WERI-Rb-1 (cell line): ENCODE measurements at regions not wholly inside any gene's neighbourhood (a gene's known extent, or its start where the extent isn't known, plus 50 kb on each side); places are given as distances from the start of the nearest gene placed in this dataset.

Experiments
- DNase-seq: peaks from one replicate; pipeline ENCODE4 v3.0.0-alpha.2; 2020
- H3K27ac ChIP-seq: fragments of 250-450 bp; sonication (Bioruptor Pico); 2 replicates; pipeline ENCODE4 v1.5.1; 2020; ENCODE audit warnings: mild to moderate bottlenecking, moderate library complexity
- H3K27me3 ChIP-seq: fragments of 250-450 bp; sonication (Bioruptor Pico); 2 replicates; pipeline ENCODE4 v1.5.1; 2021; ENCODE audit warnings: mild to moderate bottlenecking, low read depth, moderate library complexity; ENCODE audit not compliant: insufficient read depth, severe bottlenecking
- H3K36me3 ChIP-seq: fragments of 250-450 bp; sonication (Bioruptor Pico); 2 replicates; pipeline ENCODE4 v1.5.1; 2020; ENCODE audit warnings: mild to moderate bottlenecking, moderate library complexity
- H3K4me3 ChIP-seq: 2 replicates; pipeline ENCODE4 v1.5.1; 2011; ENCODE audit warnings: low read depth, mild to moderate bottlenecking, control low read depth, low read length
- H3K9me3 ChIP-seq: fragments of 250-450 bp; sonication (Bioruptor Pico); 2 replicates; pipeline ENCODE4 v1.5.1; 2021; ENCODE audit warnings: mild to moderate bottlenecking, moderate library complexity; ENCODE audit not compliant: severe bottlenecking
- CTCF ChIP-seq: IDR thresholded peaks from 2 replicates; pipeline ENCODE4 v1.5.1; 2011; ENCODE audit warnings: low read depth, mild to moderate bottlenecking, control low read depth, inconsistent platforms, low read length

DNA sequence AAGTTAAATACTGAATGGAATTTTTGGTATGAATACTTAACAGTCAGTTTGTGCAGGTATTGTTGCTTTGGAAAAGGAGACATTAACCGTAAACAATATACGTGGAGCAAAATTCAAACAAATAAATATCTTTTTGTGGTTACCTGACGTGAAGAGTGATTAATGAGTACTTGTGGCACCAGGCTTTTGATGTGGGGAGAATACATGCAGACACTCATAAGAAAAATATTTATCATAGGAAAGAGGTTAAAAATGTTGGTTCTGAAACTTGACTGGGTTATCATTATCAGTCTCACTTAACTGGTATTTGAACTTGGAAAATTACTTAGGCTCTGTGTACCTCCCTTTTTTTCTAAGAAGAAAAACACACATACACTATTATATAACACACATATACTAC is 136.4 kb upstream of the NDST4 start:
- H3K27me3 ChIP-seq, result no peaks in the 10 kb centered on the region
- H3K27ac ChIP-seq, result no peak overlapping the region
- no peak overlapping the region for H3K4me3 ChIP-seq
- no peak for DNase-seq
- H3K36me3 ChIP-seq, result no peaks in the 10 kb centered on the region
- TF ChIP-seq CTCF, result no peak
- H3K9me3 ChIP-seq, result no peaks in the 10 kb centered on the region

- DNase-seq, result peak; percentile 43
- no peak overlapping the region for H3K27ac ChIP-seq
Measured at GRCh38 chr4:115234405-115235093, 121.1 kb upstream of the NDST4 start.

DNA sequence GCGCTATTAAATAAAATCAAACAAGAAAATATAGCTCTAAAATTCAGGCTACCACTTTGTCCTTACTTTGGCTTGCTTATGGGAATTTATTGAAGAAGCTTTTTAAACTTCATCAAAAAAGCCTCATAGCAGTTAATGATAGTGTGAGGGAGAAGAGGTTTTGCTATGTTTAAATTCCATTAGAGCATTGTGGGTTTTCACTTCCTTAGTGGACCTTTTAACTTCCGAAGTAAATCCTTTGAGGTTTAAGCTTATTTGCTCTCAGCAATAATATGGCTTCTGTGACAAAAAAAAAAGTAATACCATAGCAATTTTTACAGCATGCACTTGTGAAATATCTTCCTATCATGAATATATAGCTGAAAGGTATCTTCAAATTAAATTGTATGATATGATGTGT is 120.2 kb upstream of the NDST4 start:
- Histone ChIP-seq H3K36me3 (no peaks in the 10 kb centered on the region), H3K9me3 (no peaks in the 10 kb centered on the region), H3K27ac (no peak overlapping the region), H3K27me3 (no peaks in the 10 kb centered on the region), H3K4me3 (no peak overlapping the region)
- TF ChIP-seq CTCF, result no peak
- DNase-seq, result no peak

More at GRCh38 chr4:115234405-115235093, 121.1 kb upstream of the NDST4 start:
- no peak overlapping the region for H3K4me3 ChIP-seq
- peak; percentile 27; the same call in 1 of the 2 replicates for TF ChIP-seq CTCF
- H3K27me3 ChIP-seq, result no peaks in the 10 kb centered on the region
- H3K36me3 ChIP-seq, result no peaks in the 10 kb centered on the region
- no peaks in the 10 kb centered on the region for H3K9me3 ChIP-seq

DNA sequence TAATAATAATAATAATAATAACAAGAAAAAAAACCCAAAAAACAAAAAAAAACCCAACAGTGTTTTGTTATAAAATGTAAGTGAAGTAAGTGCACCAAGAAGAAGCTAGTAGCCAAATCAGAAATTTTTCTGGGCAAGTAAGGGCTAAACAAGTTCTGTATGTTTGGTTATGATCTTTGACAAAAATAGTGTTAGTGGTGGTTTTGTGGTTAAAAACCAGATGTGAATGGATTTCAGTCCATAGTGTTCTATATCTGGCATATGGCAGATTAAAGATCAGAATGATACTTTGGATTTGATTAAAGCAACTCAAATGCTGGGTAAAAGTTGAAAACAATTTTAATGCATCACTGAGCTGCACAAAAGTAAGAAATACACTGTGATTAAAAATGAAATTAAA is 116.5 kb upstream of the NDST4 start:
- Histone ChIP-seq H3K9me3 (no peaks in the 10 kb centered on the region), H3K4me3 (no peak overlapping the region), H3K27me3 (no peaks in the 10 kb centered on the region), H3K27ac (no peak overlapping the region), H3K36me3 (no peaks in the 10 kb centered on the region)
- TF ChIP-seq CTCF, result no peak
- no peak for DNase-seq

- H3K27me3 ChIP-seq, result no peaks in the 10 kb centered on the region
- H3K36me3 ChIP-seq, result no peaks in the 10 kb centered on the region
- H3K27ac ChIP-seq, result no peak overlapping the region
- no peaks in the 10 kb centered on the region for H3K9me3 ChIP-seq
- no peak for TF ChIP-seq CTCF
- H3K4me3 ChIP-seq, result no peak overlapping the region
- no peak for DNase-seq
Measured at GRCh38 chr4:115228851-115229250, 115.4 kb upstream of the NDST4 start.

DNA sequence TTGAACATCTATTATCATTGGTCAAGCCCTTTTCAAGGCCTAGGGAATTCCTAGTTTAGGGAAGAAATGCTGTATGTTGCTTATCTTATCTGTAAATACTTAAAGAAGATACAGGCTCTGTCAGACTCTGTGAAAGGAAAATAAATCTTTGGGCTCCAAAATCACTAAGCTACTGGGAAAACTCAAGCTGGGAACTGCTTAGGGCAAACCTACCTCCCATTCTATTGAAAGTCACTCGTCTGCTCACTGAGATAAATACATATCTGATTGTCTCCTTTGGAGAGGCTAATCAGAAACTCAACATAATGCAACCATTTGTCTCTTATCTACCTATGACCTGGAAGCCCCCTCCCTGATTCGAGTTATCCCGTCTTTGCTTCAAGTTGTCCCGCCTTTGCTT is 108.6 kb upstream of the NDST4 start:
- Histone ChIP-seq H3K27ac (no peak overlapping the region), H3K4me3 (no peak overlapping the region), H3K36me3 (no peaks in the 10 kb centered on the region), H3K9me3 (no peaks in the 10 kb centered on the region), H3K27me3 (no peaks in the 10 kb centered on the region)
- DNase-seq, result no peak
- no peak for TF ChIP-seq CTCF
